Mesothelial cell of epicardium (in vitro differentiated cells): ENCODE measurements at regions not wholly inside any gene's neighbourhood (a gene's known extent, or its start where the extent isn't known, plus 50 kb on each side); places are given as distances from the start of the nearest gene placed in this dataset.

Source experiments
- DNase-seq, 2 experiments: peaks; one replicate each; pipeline ENCODE4 v3.0.0; 2021; ENCODE audit warnings: low spot score in 2 of 2; ENCODE audit not compliant: unreplicated experiment in 2 of 2
- H3K27ac Mint-ChIP-seq: 2 replicates; pipeline ENCODE4 v1.8.0; 2021; ENCODE audit warnings: mixed read lengths
- H3K27me3 Mint-ChIP-seq: 2 replicates; pipeline ENCODE4 v1.8.0; 2021; ENCODE audit warnings: low read depth, mixed read lengths
- H3K36me3 Mint-ChIP-seq: 2 replicates; pipeline ENCODE4 v1.8.0; 2021; ENCODE audit warnings: mixed read lengths
- H3K4me1 Mint-ChIP-seq: 2 replicates; pipeline ENCODE4 v1.8.0; 2021; ENCODE audit warnings: mixed read lengths
- H3K4me3 Mint-ChIP-seq: 2 replicates; pipeline ENCODE4 v1.8.0; 2021; ENCODE audit warnings: mild to moderate bottlenecking, moderate library complexity, mixed read lengths
- H3K9me3 Mint-ChIP-seq: 2 replicates; pipeline ENCODE4 v1.8.0; 2021; ENCODE audit warnings: mixed read lengths
- TF ChIP-seq, protein P1 (sequence below): fragments of 200-600 bp; sonication (generic); IDR thresholded peaks from one replicate; pipeline ENCODE4 v1.5.0; 2021; ENCODE audit warnings: antibody characterized with exemption; ENCODE audit not compliant: unreplicated experiment

DNA sequence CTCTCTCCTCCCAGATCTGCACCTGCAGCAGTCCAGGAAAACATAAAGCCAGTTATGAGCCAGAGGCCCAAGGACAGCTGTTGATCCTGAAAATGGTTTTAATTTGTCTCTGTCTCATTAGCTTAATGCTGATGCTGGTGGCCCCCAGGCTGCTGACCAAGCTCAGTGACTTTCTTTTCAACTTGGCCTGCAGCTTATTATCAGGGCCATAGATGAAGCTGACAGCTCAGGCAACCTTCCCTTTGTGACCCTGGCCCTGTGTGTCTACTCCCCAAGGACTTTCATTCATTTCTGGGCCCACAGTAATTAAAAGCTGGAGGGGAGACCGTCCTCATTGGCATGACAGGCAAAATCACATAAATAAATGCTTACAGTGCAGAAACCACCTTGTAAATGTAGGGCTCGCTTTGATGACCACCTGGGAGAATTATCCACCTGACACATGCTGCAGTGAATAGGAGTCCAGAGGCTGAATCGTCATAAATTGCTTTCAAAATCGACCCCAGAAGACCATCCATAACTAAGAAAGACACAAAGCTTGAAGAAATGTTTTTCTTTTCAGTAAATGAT is 138.5 kb downstream of the NPY start:
- Mint-ChIP-seq H3K9me3 (peaks cover 18% of the 10 kb centered on the region), H3K27ac (no peak overlapping the region), H3K4me1 (no peaks in the 10 kb centered on the region), H3K4me3 (no peak overlapping the region), H3K27me3 (peaks cover 5% of the 10 kb centered on the region), H3K36me3 (peaks cover 2% of the 10 kb centered on the region)
- DNase-seq = no peak
- TF ChIP-seq, protein P1, sequence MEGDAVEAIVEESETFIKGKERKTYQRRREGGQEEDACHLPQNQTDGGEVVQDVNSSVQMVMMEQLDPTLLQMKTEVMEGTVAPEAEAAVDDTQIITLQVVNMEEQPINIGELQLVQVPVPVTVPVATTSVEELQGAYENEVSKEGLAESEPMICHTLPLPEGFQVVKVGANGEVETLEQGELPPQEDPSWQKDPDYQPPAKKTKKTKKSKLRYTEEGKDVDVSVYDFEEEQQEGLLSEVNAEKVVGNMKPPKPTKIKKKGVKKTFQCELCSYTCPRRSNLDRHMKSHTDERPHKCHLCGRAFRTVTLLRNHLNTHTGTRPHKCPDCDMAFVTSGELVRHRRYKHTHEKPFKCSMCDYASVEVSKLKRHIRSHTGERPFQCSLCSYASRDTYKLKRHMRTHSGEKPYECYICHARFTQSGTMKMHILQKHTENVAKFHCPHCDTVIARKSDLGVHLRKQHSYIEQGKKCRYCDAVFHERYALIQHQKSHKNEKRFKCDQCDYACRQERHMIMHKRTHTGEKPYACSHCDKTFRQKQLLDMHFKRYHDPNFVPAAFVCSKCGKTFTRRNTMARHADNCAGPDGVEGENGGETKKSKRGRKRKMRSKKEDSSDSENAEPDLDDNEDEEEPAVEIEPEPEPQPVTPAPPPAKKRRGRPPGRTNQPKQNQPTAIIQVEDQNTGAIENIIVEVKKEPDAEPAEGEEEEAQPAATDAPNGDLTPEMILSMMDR = no peak

DNA sequence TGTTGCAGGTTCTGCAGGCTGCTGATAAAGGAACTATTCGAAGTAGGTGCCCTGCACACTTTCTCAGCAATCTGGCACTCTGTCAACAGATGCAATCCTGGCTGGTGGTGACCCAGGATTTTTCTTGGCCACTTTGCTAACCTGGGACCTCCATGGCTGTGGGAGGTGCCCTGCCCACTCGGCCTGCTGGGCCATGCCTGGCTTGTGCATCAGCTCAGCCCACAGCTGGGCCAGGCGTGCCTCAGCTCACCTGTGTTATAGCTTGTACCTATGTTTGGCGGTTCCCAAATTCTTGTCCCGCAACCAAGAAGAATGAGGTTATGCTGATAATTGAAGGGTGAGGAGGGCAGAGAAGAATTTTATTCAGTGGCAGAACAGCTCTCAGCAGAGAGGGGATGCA is 141.7 kb downstream of the NPY start:
- Mint-ChIP-seq H3K4me3 (no peak overlapping the region), H3K4me1 (no peaks in the 10 kb centered on the region), H3K9me3 (peaks cover 18% of the 10 kb centered on the region), H3K27me3 (peaks cover 5% of the 10 kb centered on the region), H3K27ac (no peak overlapping the region), H3K36me3 (peaks cover 2% of the 10 kb centered on the region)
- DNase-seq = no peak
- TF ChIP-seq, protein P1 = no peak

DNA sequence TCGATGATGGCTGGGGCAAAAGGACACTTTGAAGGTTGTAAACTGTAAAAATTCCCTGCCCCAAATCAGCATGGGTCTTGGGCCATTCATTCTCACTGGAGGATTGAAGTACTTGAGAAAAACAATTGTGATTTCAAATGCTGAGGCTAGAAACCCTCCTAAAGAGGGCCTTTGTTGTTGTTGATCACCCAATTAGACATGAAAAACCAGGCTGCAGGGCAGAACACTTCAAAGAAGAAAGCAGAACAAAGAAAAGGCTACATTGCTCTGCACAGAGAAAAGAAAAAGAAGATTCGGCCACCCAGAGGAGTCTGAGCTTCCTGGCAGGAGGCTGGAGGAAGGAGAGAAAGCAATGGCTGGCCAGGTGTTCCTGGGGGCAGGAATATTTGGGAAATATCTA is 143.1 kb downstream of the NPY start:
- peaks cover 18% of the 10 kb centered on the region for H3K9me3 Mint-ChIP-seq
- no peak for DNase-seq
- no peaks in the 10 kb centered on the region for H3K4me1 Mint-ChIP-seq
- H3K27me3 Mint-ChIP-seq = peaks cover 5% of the 10 kb centered on the region
- TF ChIP-seq, protein P1 = no peak
- H3K36me3 Mint-ChIP-seq = peaks cover 2% of the 10 kb centered on the region
- no peak overlapping the region for H3K27ac Mint-ChIP-seq
- no peak overlapping the region for H3K4me3 Mint-ChIP-seq

DNA sequence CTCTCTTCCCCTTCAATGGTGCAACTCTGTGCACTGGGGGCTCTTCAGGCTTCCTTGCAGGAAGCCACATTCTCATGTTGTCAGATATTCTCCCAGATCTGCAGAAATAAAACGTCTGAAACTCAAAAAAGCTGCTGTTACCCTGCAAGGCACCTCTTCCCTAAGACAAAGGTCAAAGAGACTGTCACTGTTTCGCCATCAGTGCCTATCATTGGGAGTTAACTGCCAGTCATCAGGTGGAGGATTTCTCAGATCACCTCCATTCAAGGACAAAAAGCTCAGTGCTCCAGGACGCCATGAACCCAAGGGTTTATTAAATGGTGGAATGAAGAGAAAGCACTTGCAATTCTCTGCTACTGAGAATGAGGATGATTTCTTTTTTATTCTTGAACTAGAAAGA is 144.6 kb upstream of the PALS2 start:
- TF ChIP-seq, protein P1 = no peak
- DNase-seq = no peak
- H3K27ac Mint-ChIP-seq = no peak overlapping the region
- no peaks in the 10 kb centered on the region for H3K4me1 Mint-ChIP-seq
- H3K9me3 Mint-ChIP-seq = peaks cover 18% of the 10 kb centered on the region
- no peak overlapping the region for H3K4me3 Mint-ChIP-seq
- H3K36me3 Mint-ChIP-seq = peaks cover 2% of the 10 kb centered on the region
- H3K27me3 Mint-ChIP-seq = peaks cover 5% of the 10 kb centered on the region

DNA sequence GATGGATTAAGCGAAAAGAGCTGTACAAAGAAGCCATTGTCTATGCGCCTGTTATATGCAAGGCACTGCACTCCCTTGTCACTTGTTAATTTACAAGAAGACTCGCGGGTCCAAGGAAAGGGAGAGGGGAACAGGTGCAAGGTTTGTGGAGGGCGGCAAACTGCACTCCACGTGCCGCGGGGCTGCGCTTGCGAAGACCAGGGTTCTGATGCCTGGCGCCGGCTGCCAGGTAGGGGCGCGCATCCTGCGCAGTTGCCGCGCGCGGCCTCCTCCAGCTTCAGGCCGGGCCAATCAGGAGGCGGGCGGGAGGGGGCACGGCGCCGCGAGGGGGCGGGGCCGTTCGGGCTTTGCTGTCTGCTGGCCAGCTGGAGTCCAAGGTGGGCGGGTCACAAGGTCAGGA is 140.6 kb upstream of the PALS2 start:
- H3K27me3 Mint-ChIP-seq = peaks cover 5% of the 10 kb centered on the region
- no peak overlapping the region for H3K27ac Mint-ChIP-seq
- H3K4me1 Mint-ChIP-seq = no peaks in the 10 kb centered on the region
- no peaks in the 10 kb centered on the region for H3K36me3 Mint-ChIP-seq
- DNase-seq = no peak
- H3K4me3 Mint-ChIP-seq = no peak overlapping the region
- TF ChIP-seq, protein P1 = no peak
- no peaks in the 10 kb centered on the region for H3K9me3 Mint-ChIP-seq

DNA sequence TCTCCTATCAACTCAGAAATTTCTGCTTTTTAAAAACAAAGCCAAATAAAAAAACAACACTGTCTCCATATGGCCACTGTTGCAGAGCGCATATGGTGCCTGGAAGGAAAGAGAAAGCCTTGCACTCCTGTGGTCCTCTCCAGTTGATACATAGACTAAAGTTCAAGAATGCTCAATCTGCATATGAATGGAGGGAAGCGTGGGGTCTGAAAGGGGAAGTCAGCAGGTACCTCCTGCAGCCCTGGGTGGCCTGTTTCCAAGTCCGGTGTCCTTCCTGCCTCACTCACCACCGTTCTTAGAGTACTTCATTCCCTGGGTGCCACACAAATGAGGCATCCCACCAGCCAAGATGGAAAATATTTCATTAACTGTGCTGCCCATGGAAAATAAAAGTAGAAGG is 138.3 kb upstream of the PALS2 start:
- H3K36me3 Mint-ChIP-seq = no peaks in the 10 kb centered on the region
- H3K9me3 Mint-ChIP-seq = no peaks in the 10 kb centered on the region
- H3K4me3 Mint-ChIP-seq = no peak overlapping the region
- TF ChIP-seq, protein P1 = no peak
- H3K27ac Mint-ChIP-seq = no peak overlapping the region
- peaks cover 5% of the 10 kb centered on the region for H3K27me3 Mint-ChIP-seq
- H3K4me1 Mint-ChIP-seq = no peaks in the 10 kb centered on the region
- DNase-seq = no peak
